Heart left ventricle (tissue), 13 donors: ENCODE measurements at regions not wholly inside any gene's neighbourhood (a gene's known extent, or its start where the extent isn't known, plus 50 kb on each side); places are given as distances from the start of the nearest gene placed in this dataset.

Source experiments
- CTCF ChIP-seq, 12 donors: fragments of 200-600 bp; sonication (generic) in 4 of 12; IDR thresholded peaks; one replicate each; pipeline versions ENCODE4 v1.5.0 to v1.8.0; 2018 to 2022; ENCODE audit warnings: antibody characterized with exemption in 12 of 12, mild to moderate bottlenecking in 5 of 12
- POLR2A ChIP-seq, 2 donors: fragments of 450-650 bp; IDR thresholded peaks; one replicate each; pipeline ENCODE4 v1.6.1; 2017; ENCODE audit warnings: antibody characterized with exemption in 2 of 2, mild to moderate bottlenecking in 2 of 2, moderate library complexity in 2 of 2
- donor health status: ischemic (EF 13 %, LVEDD 7.1; RV severe dilation, severe dysfunction).
- donor health status: DM: no; HTN: yes; CAD: no.
- donor health status: DM: no; HTN: no; CAD: no.
- donor health status: ischemic (EF 25% LVEDD 6.9; RV normal size, moderate dysfunction).
- donor health status: ischemic (EF 25% LVEDD 5.7; RV mildly dilated, moderate dysfunction).
- donor health status: ischemic (EF 35%, LVEDD 5.7; RV mildly dilated, moderate dysfunction).
- donor health status: nonischemic (EF 11% LVEDD 7.7; RV severe dilation, severe dysfunction).
- donor health status: DM: yes; HTN: yes; CAD: no.
- donor health status: PGD.
- donor health status: ischemic (EF 29% LVEDD 5.4; RV normal size, mild dysfunction).
- donor health status: nonischemic (EF 23%, LVEDD 6.1; RV moderate dilation, normal function).

DNA sequence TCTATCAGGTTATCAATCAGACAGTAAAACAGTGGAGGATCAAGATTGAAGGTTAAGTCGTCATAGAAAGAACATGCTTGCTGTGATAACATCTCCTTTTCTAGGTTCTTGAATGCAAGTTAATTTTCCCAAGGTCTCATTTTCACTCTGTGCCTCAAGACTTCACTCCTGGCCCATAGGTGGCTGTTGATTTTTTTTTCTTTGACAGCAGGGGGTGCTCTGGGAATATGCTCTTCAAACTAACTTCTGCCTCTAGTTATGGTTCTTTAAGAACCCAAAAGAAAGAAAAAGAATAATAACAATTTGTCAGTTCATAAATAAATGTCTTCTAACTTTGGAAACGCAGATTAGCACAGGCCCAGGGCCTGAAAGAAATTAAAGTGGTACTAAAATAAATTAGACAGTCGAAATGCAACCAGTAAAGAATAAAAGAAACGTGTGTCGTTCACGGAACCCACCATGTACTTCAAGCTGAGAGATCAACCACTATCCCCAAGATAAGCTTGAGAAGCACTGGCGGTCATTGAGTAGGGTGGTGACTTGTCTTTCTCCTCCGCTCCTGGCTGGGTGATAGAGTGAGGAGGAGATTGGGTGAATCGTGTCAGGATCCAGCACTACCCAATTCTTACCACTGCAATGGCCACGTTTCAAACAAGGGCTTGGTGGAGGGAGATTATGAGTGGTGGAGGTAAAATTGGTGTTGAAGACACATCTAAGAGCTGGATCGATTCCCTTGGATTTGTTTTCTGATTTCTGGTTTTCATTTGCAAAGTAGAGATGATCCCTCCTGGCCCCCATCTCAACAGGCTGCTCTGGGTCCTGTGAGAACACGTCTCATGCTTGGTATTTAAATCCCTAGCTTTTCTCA, 93.4 kb upstream of the IRX4 start:
- peak in 9 of 12 donors; percentile 6 to 46 (median 29) for TF ChIP-seq CTCF (IDR thresholded peaks at IDR 0.05)
- no peak for TF ChIP-seq POLR2A (IDR thresholded peaks at IDR 0.05)
